Loucy (cell line): ENCODE measurements at regions not wholly inside any gene's neighbourhood (a gene's known extent, or its start where the extent isn't known, plus 50 kb on each side); places are given as distances from the start of the nearest gene placed in this dataset.

Experiments used
- CTCF ChIP-seq: fragments of 200-600 bp; sonication (generic); conservative IDR thresholded peaks from 2 replicates; pipeline ENCODE4 v1.5.1; 2014; ENCODE audit warnings: mild to moderate bottlenecking, antibody characterized with exemption, low read length
- EZH2phosphoT487 ChIP-seq: fragments of 200-600 bp; IDR thresholded peaks from 2 replicates; pipeline ENCODE4 v1.6.1; 2018; ENCODE audit warnings: antibody characterized with exemption, mild to moderate bottlenecking, moderate library complexity, borderline replicate concordance

- TF ChIP-seq CTCF: no peak
- TF ChIP-seq EZH2phosphoT487: no peak
These were observed 190.4 kb upstream of the BCL6 start for GRCh38 chr3:187935623-187936156.
